Esophagus muscularis mucosa (tissue), 4 donors: ENCODE measurements at regions not wholly inside any gene's neighbourhood (a gene's known extent, or its start where the extent isn't known, plus 50 kb on each side); places are given as distances from the start of the nearest gene placed in this dataset.

ENCODE experiments used
- DNase-seq: peaks from one replicate; pipeline ENCODE4 v3.0.0-alpha.2; 2017; ENCODE audit errors: extremely low spot score
- H3K27ac ChIP-seq, 4 donors: fragments of 200-600 bp; sonication (generic); replicated peaks in 1 of 4; 1 replicate in 3 of 4; 2 replicates in 1 of 4; pipeline ENCODE4 v1.5.1; 2016 to 2019; ENCODE audit warnings: mild to moderate bottlenecking in 1 of 4
- H3K27me3 ChIP-seq, 4 donors: fragments of 200-600 bp; sonication (generic); one replicate each; pipeline versions ENCODE4 v1.5.1 to v1.6.0; 2016 to 2019
- H3K36me3 ChIP-seq, 4 donors: fragments of 200-600 bp; sonication (generic); one replicate each; pipeline ENCODE4 v1.5.1; 2016 to 2019
- H3K4me1 ChIP-seq, 4 donors: fragments of 200-600 bp; sonication (generic); one replicate each; pipeline ENCODE4 v1.5.1; 2016 to 2019
- H3K4me3 ChIP-seq, 4 donors: fragments of 200-600 bp; sonication (generic); 1 replicate in 2 of 4; 2 replicates in 2 of 4; pipeline ENCODE4 v1.5.1; 2016 to 2019; ENCODE audit warnings: mild to moderate bottlenecking in 4 of 4, moderate library complexity in 1 of 4
- H3K9me3 ChIP-seq, 4 donors: fragments of 200-600 bp; sonication (generic); 1 replicate in 3 of 4; 2 replicates in 1 of 4; pipeline ENCODE4 v1.5.1; 2016 to 2019
- EP300 ChIP-seq: sonication (generic); formaldehyde crosslinking; IDR thresholded peaks from one replicate; pipeline ENCODE4 v1.6.1; 2017; ENCODE audit warnings: antibody characterized with exemption
- POLR2A ChIP-seq: fragments of 450-650 bp; IDR thresholded peaks from one replicate; pipeline ENCODE4 v1.6.1; 2017; ENCODE audit warnings: antibody characterized with exemption, moderate library complexity, mild to moderate bottlenecking, low read depth
- POLR2AphosphoS5 ChIP-seq, 2 donors: sonication (generic); formaldehyde crosslinking; IDR thresholded peaks; one replicate each; pipeline ENCODE4 v1.6.1; 2017; ENCODE audit warnings: antibody characterized with exemption in 2 of 2
- WGBS: methylation state at CpG from one replicate; pipeline ENCODE4 v1.1.5; 2018; 5-methylcytosine and 5-hydroxymethylcytosine counted together
- intact Hi-C: fragments of 100-400 bp; cut with DNase I; formaldehyde crosslinking; loops from one replicate; pipeline ENCODE4 v1.15.1; 2023
- TF ChIP-seq, protein P1 (sequence below), 3 experiments: fragments of 200-600 bp in 2 of 3; fragments of 450-650 bp in 1 of 3; sonication (generic) in 2 of 3; IDR thresholded peaks; one replicate each; pipeline ENCODE4 v1.5.1; 2017 to 2019; ENCODE audit warnings: antibody characterized with exemption in 3 of 3, mild to moderate bottlenecking in 2 of 3, moderate library complexity in 1 of 3

DNA sequence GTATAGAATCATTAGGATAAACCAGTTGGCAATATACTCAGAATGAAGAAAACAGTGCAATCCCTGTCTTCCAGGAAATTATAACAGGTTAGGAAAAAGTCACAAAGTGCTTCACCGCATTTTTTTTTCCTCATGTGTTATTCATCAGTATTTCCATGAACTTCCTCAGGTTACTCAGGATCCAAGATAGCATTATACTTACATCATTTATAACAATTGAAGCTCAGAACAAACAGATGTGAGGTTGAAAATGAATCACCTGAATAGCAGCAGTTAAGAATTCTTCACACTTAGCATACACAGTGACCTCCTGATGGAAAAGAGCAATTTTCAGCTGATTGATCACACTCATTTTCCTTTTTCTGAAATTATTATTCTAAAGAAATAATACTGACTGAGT, 1040.7 kb upstream of the B3GALT2 start:
- WGBS, result 70% methylated on average over 1 of the region's 1 CpG
- H3K27me3 ChIP-seq, result no peaks in the 10 kb centered on the region
- no peaks in the 10 kb centered on the region for H3K9me3 ChIP-seq
- H3K4me3 ChIP-seq, result no peak overlapping the region
- H3K36me3 ChIP-seq, result no peaks in the 10 kb centered on the region
- no peaks in the 10 kb centered on the region for H3K4me1 ChIP-seq
- H3K27ac ChIP-seq, result no peak overlapping the region
- no peak for DNase-seq
- intact Hi-C loops, result no loop called here
- no peak for TF ChIP-seq EP300
- TF ChIP-seq, protein P1, sequence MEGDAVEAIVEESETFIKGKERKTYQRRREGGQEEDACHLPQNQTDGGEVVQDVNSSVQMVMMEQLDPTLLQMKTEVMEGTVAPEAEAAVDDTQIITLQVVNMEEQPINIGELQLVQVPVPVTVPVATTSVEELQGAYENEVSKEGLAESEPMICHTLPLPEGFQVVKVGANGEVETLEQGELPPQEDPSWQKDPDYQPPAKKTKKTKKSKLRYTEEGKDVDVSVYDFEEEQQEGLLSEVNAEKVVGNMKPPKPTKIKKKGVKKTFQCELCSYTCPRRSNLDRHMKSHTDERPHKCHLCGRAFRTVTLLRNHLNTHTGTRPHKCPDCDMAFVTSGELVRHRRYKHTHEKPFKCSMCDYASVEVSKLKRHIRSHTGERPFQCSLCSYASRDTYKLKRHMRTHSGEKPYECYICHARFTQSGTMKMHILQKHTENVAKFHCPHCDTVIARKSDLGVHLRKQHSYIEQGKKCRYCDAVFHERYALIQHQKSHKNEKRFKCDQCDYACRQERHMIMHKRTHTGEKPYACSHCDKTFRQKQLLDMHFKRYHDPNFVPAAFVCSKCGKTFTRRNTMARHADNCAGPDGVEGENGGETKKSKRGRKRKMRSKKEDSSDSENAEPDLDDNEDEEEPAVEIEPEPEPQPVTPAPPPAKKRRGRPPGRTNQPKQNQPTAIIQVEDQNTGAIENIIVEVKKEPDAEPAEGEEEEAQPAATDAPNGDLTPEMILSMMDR (IDR thresholded peaks at IDR 0.05), result no peak
- TF ChIP-seq POLR2AphosphoS5 (IDR thresholded peaks at IDR 0.05), result no peak
- TF ChIP-seq POLR2A, result no peak

DNA sequence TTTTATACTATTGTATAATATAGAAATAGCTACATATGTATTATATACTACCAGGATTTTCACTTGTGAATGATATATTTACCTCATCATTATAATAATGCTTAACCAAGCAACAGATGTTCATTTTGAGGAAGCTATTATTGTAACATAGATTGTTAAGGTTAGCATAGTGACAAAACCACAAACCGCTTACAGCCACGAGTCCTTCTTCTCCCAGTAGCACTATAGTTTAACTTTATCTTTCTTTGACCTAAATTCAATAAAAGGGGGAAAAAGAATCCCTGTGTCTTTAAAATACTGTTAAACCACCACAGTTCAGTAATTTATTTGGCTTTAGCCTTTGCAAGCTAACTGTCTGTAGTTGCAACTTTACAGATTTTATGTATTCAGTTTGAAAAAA, 1039.4 kb upstream of the B3GALT2 start:
- H3K27me3 ChIP-seq, result no peaks in the 10 kb centered on the region
- TF ChIP-seq POLR2AphosphoS5 (IDR thresholded peaks at IDR 0.05), result no peak
- TF ChIP-seq, protein P1 (IDR thresholded peaks at IDR 0.05), result no peak
- no peak for TF ChIP-seq POLR2A
- TF ChIP-seq EP300, result no peak
- H3K27ac ChIP-seq, result no peak overlapping the region
- no peaks in the 10 kb centered on the region for H3K36me3 ChIP-seq
- intact Hi-C loops, result no loop called here
- no peaks in the 10 kb centered on the region for H3K9me3 ChIP-seq
- 57% methylated on average over 2 of the region's 2 CpGs for WGBS
- DNase-seq, result no peak
- no peak overlapping the region for H3K4me3 ChIP-seq
- H3K4me1 ChIP-seq, result no peaks in the 10 kb centered on the region

DNA sequence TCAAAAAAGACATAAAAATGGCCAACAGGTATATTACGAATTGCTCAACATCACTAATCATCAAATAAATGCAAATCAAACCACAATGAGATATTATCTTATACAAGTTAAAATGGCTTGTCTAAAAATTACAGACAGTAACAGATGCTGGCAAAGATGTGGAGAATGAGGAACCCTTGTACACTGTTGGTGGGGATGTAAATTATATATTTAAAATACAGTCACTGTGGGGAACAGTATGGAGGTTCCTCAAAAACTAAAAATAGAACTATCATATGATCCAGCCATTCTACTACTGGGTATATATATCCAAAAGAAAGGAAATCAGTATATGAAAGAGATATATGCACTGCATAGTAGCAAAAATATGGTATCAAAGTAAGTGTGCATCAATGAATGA, 1037.2 kb upstream of the B3GALT2 start:
- no peak overlapping the region for H3K4me3 ChIP-seq
- no peaks in the 10 kb centered on the region for H3K9me3 ChIP-seq
- H3K36me3 ChIP-seq, result no peaks in the 10 kb centered on the region
- H3K4me1 ChIP-seq, result no peaks in the 10 kb centered on the region
- no peak overlapping the region for H3K27ac ChIP-seq
- H3K27me3 ChIP-seq, result no peaks in the 10 kb centered on the region
- DNase-seq, result no peak
- 91% methylated on average over 1 of the region's 1 CpG for WGBS
- TF ChIP-seq POLR2AphosphoS5 (IDR thresholded peaks at IDR 0.05) (no peak), EP300 (no peak)
- intact Hi-C loops, result no loop called here

DNA sequence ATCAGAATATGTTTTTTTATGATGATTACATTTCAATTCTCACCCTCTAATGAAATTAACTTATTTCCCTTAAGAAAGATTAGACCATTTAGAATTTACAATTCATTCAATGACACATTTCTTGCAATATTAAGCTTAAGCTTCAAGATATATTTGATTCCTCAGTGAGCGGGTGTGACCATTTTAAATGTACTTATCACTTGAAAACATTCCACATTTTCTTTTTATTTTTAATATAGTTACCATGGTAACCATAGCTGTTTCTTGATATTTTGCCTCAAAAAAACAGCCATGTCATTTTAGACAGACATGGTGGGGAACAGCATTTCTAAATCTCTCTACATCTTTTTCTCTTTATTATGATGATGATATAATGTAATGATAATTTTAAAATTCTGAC, 1029.0 kb upstream of the B3GALT2 start:
- DNase-seq, result no peak
- no peaks in the 10 kb centered on the region for H3K36me3 ChIP-seq
- H3K4me3 ChIP-seq, result no peak overlapping the region
- H3K4me1 ChIP-seq, result no peaks in the 10 kb centered on the region
- TF ChIP-seq POLR2A (no peak), EP300 (no peak)
- TF ChIP-seq, protein P1 (IDR thresholded peaks at IDR 0.05), result no peak
- no peaks in the 10 kb centered on the region for H3K9me3 ChIP-seq
- no peaks in the 10 kb centered on the region for H3K27me3 ChIP-seq
- no peak overlapping the region for H3K27ac ChIP-seq
- WGBS, result 88% methylated on average over 1 of the region's 1 CpG
- intact Hi-C loops, result no loop called here

DNA sequence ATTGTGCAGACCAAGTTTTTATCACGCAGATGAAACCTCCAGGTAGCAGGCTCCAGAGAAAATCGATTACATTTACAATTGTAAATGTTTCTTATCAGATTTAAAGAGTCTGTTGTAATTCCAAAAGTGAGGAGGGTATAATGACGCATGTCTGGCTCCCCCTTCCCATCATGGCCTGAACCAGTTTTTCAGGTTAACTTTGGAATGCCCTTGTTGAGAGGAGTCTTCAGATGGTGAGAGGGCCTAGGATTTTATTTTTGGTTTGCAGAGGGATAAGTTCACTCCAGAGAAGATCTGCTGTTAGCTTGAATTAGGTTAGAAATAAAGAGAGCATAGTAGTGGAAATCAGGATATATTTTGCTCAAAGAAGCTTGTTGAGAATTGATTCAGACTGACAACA, 1028.3 kb upstream of the B3GALT2 start:
- TF ChIP-seq POLR2A (no peak), POLR2AphosphoS5 (IDR thresholded peaks at IDR 0.05) (no peak), EP300 (no peak)
- TF ChIP-seq, protein P1 (IDR thresholded peaks at IDR 0.05), result no peak
- intact Hi-C loops, result no loop called here

More for the DNA sequence above, 1028.3 kb upstream of the B3GALT2 start:
- WGBS, result 82% methylated on average over 3 of the region's 3 CpGs
- no peaks in the 10 kb centered on the region for H3K9me3 ChIP-seq
- DNase-seq, result no peak
- no peak overlapping the region for H3K4me3 ChIP-seq
- H3K27ac ChIP-seq, result no peak overlapping the region
- no peaks in the 10 kb centered on the region for H3K36me3 ChIP-seq
- H3K4me1 ChIP-seq, result no peaks in the 10 kb centered on the region
- H3K27me3 ChIP-seq, result no peaks in the 10 kb centered on the region
